GM12891 (cell line): ENCODE measurements at regions not wholly inside any gene's neighbourhood (a gene's known extent, or its start where the extent isn't known, plus 50 kb on each side); places are given as distances from the start of the nearest gene placed in this dataset.

ENCODE experiments used
- POLR2A ChIP-seq: IDR thresholded peaks from 2 replicates; pipeline ENCODE4 v1.6.1; 2011; ENCODE audit warnings: low read depth, low read length, control low read depth
- POLR2AphosphoS5 ChIP-seq: IDR thresholded peaks from 2 replicates; pipeline ENCODE4 v1.6.1; 2011; ENCODE audit warnings: low read depth, low read length, control low read depth
- TAF1 ChIP-seq: IDR thresholded peaks from 2 replicates; pipeline ENCODE4 v1.6.1; 2011; ENCODE audit warnings: low read depth, low read length, control low read depth

DNA sequence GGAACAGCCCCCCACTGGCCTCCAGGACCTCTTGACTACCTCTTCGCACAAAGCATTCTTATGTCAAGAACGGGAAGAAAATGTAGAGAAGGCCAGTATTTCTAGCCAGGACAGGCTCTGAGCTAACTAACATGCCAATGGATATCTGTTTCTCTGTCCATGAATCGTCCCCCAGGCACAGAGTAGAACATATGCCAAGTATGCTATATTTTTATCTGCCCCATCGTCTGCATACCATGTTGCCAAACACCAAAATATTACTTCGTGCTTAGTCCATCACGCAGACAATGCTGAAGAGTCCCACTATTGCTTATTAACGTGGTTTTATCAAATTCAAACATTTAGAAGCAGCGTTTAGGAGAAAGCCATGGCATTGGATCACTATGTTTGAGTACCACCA lies 151.4 kb upstream of the CPSF6 start:
- TF ChIP-seq POLR2A (no peak), POLR2AphosphoS5 (no peak), TAF1 (no peak)
